ENCODE measurements at regions not wholly inside any gene's neighbourhood (a gene's known extent, or its start where the extent isn't known, plus 50 kb on each side); places are given as distances from the start of the nearest gene placed in this dataset.

DNA sequence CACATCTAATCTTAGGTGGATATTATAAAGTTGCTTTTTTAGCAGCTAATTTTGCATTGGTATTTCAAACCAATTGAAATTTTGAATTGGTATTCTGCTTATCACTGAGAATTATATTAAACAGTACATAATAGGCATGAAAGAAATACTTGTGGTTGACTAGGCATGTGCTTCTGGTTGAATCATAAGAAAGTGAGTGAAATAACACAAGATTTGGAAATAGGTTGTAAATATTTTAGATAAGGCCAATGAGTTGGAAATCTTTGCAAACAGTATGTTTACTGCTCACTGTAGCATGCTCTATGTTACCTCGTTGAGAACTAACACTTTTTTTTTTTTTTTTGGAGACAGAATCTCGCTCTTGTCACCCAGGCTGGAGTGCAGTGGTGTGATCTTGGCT is 66.8 kb upstream of the RFC3 start:
- DNase-seq (ENCODE audit: low spot score): no peak
- intact Hi-C loops (cut with DNase I): no loop called here

DNA sequence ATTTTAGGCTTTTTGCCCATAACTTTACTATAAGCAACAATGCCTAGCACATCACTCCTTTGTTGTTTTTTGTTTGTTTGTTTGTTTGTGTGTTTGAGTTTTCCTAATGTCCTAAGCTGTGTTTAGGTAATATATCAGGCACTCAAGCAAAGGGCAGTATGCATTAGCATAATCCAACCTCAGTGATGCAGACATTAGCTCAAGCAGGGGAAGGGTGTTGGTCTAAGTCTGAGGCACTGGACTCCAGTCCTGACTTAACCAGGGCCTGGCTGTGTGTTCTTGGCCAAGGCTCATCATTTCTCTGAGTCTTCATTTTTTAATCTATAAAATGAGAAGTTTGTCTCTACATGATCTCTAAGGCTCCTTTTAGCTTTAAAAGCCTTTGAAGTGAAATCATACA is 65.9 kb upstream of the RFC3 start:
- intact Hi-C loops (cut with DNase I): no loop called here

GRCh38 chr13:33752597-33752996 is 65.4 kb upstream of the RFC3 start:
- DNase-seq (ENCODE audit: low spot score): no peak
- intact Hi-C loops (cut with DNase I): no loop called here

More for the DNA sequence above, 65.9 kb upstream of the RFC3 start:
- DNase-seq (ENCODE audit: low spot score): no peak

GRCh38 chr13:33756929-33757328 is 61.0 kb upstream of the RFC3 start:
- intact Hi-C loops (cut with DNase I): no loop called here
- no peak for DNase-seq (ENCODE audit: low spot score)

GRCh38 chr13:33757713-33758112 is 60.2 kb upstream of the RFC3 start:
- intact Hi-C loops (cut with DNase I): no loop called here
- DNase-seq (ENCODE audit: low spot score): no peak

DNA sequence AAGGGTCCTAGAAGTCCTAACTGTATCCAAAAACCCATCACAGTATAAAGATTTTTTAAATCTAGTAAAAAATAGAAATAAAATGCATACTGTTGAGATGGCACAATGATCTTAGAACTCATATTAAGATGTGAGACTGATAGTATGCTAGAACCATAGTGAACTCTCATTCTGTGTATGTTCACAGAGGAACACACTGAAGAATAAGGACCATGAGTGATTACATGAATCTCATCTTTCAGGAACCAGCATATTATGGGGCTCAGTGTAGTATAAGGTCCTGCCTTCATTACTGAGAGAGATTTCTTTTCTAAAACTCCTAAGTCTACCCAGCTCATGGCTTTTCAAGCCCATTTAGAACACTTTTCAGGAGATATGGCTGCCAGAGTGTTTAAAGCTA is 59.8 kb upstream of the RFC3 start:
- DNase-seq (ENCODE audit: low spot score): no peak
- intact Hi-C loops (cut with DNase I): no loop called here

DNA sequence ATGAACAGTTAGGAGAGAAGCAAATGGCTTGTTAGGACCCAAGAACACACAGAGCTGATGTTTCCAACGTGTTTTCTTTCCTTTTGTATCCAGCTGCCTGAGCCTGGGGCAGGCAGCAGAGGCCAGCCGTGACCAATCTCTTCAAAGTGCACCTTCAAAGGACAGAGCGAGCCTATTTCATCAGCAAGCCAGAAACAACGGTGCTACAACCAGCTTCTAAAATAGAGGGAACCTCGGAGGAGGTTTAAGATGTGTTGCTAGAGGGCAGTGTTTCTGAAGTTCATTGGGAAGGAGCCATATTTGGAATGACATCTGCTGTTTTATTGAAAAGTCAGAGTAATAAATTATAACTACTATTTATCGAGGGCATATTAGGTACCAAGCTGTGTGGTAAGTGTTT is 56.2 kb upstream of the RFC3 start:
- intact Hi-C loops (cut with DNase I): no loop called here
- no peak for DNase-seq (ENCODE audit: low spot score)

- intact Hi-C loops (cut with DNase I): no loop called here
Observed at GRCh38 chr13:33763021-33763420, 54.9 kb upstream of the RFC3 start.

GRCh38 chr13:33764716-33765115 is 53.2 kb upstream of the RFC3 start:
- no peak for DNase-seq (ENCODE audit: low spot score)
- intact Hi-C loops (cut with DNase I): no loop called here

More at GRCh38 chr13:33763021-33763420, 54.9 kb upstream of the RFC3 start:
- no peak for DNase-seq (ENCODE audit: low spot score)

DNA sequence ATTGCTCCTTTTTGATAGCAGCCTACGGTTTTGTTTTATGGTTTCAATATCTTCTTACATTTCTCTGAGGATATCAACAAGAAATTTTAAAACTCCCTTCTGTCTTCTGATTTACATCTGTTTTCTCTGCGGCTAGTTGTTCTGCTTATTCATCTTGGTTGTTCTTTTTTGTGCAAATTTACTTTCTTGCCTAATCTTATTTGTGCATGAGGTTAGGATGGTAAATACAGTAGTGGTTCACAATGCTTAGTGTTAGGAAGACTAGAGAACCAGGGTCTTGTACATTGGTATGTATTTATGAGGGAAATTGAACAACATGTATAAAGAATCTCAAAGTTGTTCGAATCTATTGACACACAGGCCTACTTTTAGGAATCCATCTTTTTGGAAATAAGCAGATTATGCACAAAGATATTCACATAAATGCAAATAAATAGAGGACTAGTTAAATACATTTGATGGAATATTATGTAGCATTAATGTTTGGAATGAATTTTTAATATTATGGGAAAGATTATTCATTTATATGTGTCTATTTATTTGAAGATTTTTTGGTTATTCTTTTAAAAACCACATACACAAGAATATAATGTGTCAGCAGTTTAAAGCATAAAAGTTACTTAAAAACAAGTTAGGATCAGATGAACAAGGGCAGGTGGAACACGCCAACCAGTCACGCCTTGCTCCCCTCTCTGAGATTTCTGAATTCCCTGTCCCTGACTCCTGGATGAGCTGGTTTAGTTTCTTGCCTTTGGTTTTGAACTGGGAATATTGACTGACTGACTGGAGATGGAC is 51.4 kb upstream of the RFC3 start:
- intact Hi-C loops (cut with DNase I): no loop called here

DNA sequence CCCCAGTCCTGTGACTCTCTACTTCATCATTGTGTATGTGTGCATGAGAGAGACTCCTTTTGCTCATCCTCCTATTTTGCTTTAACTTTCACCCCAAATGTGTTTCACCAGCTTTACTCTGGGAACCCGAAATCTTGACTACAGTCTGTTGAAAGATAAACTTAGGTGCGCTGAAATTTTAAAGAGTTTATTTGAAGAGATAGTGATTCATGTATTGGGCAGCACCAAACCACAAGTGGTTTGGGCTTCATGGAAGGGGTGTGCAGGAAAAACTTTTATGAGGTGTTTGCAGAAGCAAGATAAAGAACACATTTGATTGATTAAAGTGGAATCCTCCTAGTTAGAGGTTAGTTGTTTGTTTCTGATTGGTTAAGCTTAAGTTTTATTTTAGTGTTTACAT is 50.8 kb upstream of the RFC3 start:
- intact Hi-C loops (cut with DNase I): no loop called here

More for the DNA sequence above, 51.4 kb upstream of the RFC3 start:
- no peak for DNase-seq (ENCODE audit: low spot score)

More for the DNA sequence above, 50.8 kb upstream of the RFC3 start:
- no peak for DNase-seq (ENCODE audit: low spot score)
